A172 (cell line): ENCODE measurements at regions not wholly inside any gene's neighbourhood (a gene's known extent, or its start where the extent isn't known, plus 50 kb on each side); places are given as distances from the start of the nearest gene placed in this dataset.
"Not testable (repeated sequence)": the region's sequence is repeated elsewhere in the genome, so short reads cannot be mapped to it uniquely, and the experiment has no call there.

Experiments used
- DNase-seq: peaks from one replicate; pipeline ENCODE4 v3.0.0-alpha.2; 2015; ENCODE audit warnings: low spot score

- peak; percentile 90 for DNase-seq
These were observed 504.1 kb downstream of the NTRK3 start for GRCh38 chr15:87752250-87752951.

GRCh38 chr15:87748483-87748882 is 508.1 kb downstream of the NTRK3 start:
- no peak for DNase-seq

GRCh38 chr15:87747087-87747486 is 509.5 kb downstream of the NTRK3 start:
- DNase-seq, result no peak

- no peak for DNase-seq
These were observed 510.2 kb downstream of the NTRK3 start for GRCh38 chr15:87746333-87746732.

- DNase-seq, result no peak
These were observed 511.7 kb downstream of the NTRK3 start for GRCh38 chr15:87744815-87745214.

GRCh38 chr15:87743562-87743961 is 513.0 kb downstream of the NTRK3 start:
- no peak for DNase-seq

- DNase-seq, result no peak
These were observed 515.2 kb downstream of the NTRK3 start for GRCh38 chr15:87741350-87741749.

- no peak for DNase-seq
These were observed 515.7 kb downstream of the NTRK3 start for GRCh38 chr15:87740655-87741344.

GRCh38 chr15:87739866-87740265 is 516.7 kb downstream of the NTRK3 start:
- DNase-seq, result no peak

- no peak for DNase-seq
These were observed 517.5 kb downstream of the NTRK3 start for GRCh38 chr15:87739081-87739480.

- not testable (repeated sequence) for DNase-seq
These were observed 519.1 kb downstream of the NTRK3 start for GRCh38 chr15:87737460-87737859.

GRCh38 chr15:87736891-87737389 is 519.6 kb downstream of the NTRK3 start:
- no peak for DNase-seq

- no peak for DNase-seq
These were observed 520.1 kb downstream of the NTRK3 start for GRCh38 chr15:87736401-87736800.

GRCh38 chr15:87735522-87735921 is 521.0 kb downstream of the NTRK3 start:
- DNase-seq, result no peak

GRCh38 chr15:87734571-87735373 is 521.8 kb downstream of the NTRK3 start:
- no peak for DNase-seq

- no peak for DNase-seq
These were observed 522.6 kb downstream of the NTRK3 start for GRCh38 chr15:87733977-87734376.

- no peak for DNase-seq
These were observed 523.0 kb downstream of the NTRK3 start for GRCh38 chr15:87733541-87733941.

- DNase-seq, result no peak
These were observed 523.6 kb downstream of the NTRK3 start for GRCh38 chr15:87732976-87733375.

GRCh38 chr15:87731630-87732029 is 524.9 kb downstream of the NTRK3 start:
- no peak for DNase-seq

- no peak for DNase-seq
These were observed 525.8 kb downstream of the NTRK3 start for GRCh38 chr15:87730706-87731105.

- no peak for DNase-seq
These were observed 527.5 kb downstream of the NTRK3 start for GRCh38 chr15:87728998-87729397.

- no peak for DNase-seq
These were observed 529.5 kb downstream of the NTRK3 start for GRCh38 chr15:87727073-87727472.
